HL-60 (cell line): ENCODE measurements at regions not wholly inside any gene's neighbourhood (a gene's known extent, or its start where the extent isn't known, plus 50 kb on each side); places are given as distances from the start of the nearest gene placed in this dataset.

Experiments used
- GABPA ChIP-seq: IDR thresholded peaks from 2 replicates; pipeline ENCODE4 v1.6.1; 2012; ENCODE audit warnings: low read depth
- POLR2AphosphoS5 ChIP-seq: IDR thresholded peaks from 2 replicates; pipeline ENCODE4 v1.6.1; 2012; ENCODE audit warnings: low read depth
- SPI1 ChIP-seq: IDR thresholded peaks from 2 replicates; pipeline ENCODE4 v1.6.1; 2012; ENCODE audit warnings: low read depth, mild to moderate bottlenecking, borderline replicate concordance
- TF ChIP-seq, protein P1 (sequence below): IDR thresholded peaks from one replicate; pipeline ENCODE4 v1.5.1; 2011; ENCODE audit warnings: low read length, control low read depth, inconsistent platforms; ENCODE audit not compliant: insufficient read depth
- TF ChIP-seq, protein P2 (sequence below): IDR thresholded peaks from 2 replicates; pipeline ENCODE4 v1.6.1; 2012; ENCODE audit warnings: low read depth; ENCODE audit not compliant: insufficient replicate concordance

DNA sequence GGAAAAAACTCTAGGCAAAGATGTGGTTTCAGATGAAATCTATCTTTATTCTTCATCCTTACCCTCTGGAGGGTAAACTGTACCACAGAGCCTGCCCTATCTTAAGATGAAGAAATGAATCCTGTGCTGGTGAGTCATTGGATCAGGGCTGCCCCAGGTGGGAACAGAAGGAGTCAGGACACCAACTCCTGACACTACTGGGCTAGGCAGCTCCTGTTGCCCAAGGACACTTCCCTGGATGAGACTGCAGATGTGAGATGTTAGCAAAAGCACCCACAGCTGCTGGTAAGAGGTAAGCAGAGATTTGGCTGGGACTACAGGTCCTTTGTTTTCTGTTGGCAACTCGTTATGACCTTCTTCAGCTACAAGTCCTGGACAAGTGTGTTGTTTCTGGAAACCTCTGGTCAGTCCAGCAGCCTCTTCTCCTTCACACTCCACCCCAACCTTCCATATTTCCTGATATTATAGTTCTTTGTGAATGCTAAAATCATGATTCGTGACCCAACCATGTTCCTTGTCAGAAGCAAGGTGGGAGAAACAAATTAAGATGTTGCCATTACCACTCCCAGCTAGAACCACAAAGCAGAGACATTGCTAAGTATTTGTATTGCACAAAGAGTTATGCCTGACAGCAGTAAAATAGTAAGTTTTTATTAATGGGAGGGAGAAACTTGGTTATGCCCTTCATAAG lies 104.2 kb upstream of the TGFBR2 start:
- TF ChIP-seq, protein P1, sequence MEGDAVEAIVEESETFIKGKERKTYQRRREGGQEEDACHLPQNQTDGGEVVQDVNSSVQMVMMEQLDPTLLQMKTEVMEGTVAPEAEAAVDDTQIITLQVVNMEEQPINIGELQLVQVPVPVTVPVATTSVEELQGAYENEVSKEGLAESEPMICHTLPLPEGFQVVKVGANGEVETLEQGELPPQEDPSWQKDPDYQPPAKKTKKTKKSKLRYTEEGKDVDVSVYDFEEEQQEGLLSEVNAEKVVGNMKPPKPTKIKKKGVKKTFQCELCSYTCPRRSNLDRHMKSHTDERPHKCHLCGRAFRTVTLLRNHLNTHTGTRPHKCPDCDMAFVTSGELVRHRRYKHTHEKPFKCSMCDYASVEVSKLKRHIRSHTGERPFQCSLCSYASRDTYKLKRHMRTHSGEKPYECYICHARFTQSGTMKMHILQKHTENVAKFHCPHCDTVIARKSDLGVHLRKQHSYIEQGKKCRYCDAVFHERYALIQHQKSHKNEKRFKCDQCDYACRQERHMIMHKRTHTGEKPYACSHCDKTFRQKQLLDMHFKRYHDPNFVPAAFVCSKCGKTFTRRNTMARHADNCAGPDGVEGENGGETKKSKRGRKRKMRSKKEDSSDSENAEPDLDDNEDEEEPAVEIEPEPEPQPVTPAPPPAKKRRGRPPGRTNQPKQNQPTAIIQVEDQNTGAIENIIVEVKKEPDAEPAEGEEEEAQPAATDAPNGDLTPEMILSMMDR, result no peak
- TF ChIP-seq GABPA (no peak), SPI1 (no peak), POLR2AphosphoS5 (no peak)
- TF ChIP-seq, protein P2, sequence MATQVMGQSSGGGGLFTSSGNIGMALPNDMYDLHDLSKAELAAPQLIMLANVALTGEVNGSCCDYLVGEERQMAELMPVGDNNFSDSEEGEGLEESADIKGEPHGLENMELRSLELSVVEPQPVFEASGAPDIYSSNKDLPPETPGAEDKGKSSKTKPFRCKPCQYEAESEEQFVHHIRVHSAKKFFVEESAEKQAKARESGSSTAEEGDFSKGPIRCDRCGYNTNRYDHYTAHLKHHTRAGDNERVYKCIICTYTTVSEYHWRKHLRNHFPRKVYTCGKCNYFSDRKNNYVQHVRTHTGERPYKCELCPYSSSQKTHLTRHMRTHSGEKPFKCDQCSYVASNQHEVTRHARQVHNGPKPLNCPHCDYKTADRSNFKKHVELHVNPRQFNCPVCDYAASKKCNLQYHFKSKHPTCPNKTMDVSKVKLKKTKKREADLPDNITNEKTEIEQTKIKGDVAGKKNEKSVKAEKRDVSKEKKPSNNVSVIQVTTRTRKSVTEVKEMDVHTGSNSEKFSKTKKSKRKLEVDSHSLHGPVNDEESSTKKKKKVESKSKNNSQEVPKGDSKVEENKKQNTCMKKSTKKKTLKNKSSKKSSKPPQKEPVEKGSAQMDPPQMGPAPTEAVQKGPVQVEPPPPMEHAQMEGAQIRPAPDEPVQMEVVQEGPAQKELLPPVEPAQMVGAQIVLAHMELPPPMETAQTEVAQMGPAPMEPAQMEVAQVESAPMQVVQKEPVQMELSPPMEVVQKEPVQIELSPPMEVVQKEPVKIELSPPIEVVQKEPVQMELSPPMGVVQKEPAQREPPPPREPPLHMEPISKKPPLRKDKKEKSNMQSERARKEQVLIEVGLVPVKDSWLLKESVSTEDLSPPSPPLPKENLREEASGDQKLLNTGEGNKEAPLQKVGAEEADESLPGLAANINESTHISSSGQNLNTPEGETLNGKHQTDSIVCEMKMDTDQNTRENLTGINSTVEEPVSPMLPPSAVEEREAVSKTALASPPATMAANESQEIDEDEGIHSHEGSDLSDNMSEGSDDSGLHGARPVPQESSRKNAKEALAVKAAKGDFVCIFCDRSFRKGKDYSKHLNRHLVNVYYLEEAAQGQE, result no peak
